ENCODE measurements at regions not wholly inside any gene's neighbourhood (a gene's known extent, or its start where the extent isn't known, plus 50 kb on each side); places are given as distances from the start of the nearest gene placed in this dataset.

DNA sequence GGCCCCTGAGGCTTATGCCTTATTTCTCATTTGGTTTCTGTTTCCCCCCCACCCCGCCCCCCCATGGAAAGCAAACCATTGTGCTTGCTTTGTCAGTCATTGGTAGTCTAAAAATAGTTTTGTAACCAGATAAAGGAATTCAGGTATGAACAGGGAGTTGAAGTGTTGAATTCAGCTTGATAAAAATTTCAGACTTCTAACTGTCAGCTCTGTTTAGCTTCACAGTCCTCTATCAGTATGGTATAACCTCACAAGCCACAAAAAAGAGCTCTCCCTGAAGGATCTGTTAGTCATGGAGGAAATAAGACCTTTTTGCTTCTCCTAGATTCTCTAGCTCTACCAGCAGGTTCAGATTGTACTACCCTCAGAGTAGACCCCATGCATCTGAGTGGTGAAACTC lies 378.1 kb downstream of the TMEM38B start:
- Histone ChIP-seq H3K27ac (no peak overlapping the region), H3K4me1 (no peaks in the 10 kb centered on the region), H3K4me3 (replicated peaks in 1 of 3) (no peak overlapping the region), H3K27me3 (no peaks in the 10 kb centered on the region), H3K36me3 (no peaks in the 10 kb centered on the region), H3K9me3 (no peaks in the 10 kb centered on the region)
- TF ChIP-seq, protein P1, sequence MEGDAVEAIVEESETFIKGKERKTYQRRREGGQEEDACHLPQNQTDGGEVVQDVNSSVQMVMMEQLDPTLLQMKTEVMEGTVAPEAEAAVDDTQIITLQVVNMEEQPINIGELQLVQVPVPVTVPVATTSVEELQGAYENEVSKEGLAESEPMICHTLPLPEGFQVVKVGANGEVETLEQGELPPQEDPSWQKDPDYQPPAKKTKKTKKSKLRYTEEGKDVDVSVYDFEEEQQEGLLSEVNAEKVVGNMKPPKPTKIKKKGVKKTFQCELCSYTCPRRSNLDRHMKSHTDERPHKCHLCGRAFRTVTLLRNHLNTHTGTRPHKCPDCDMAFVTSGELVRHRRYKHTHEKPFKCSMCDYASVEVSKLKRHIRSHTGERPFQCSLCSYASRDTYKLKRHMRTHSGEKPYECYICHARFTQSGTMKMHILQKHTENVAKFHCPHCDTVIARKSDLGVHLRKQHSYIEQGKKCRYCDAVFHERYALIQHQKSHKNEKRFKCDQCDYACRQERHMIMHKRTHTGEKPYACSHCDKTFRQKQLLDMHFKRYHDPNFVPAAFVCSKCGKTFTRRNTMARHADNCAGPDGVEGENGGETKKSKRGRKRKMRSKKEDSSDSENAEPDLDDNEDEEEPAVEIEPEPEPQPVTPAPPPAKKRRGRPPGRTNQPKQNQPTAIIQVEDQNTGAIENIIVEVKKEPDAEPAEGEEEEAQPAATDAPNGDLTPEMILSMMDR (IDR thresholded peaks at IDR 0.05), result no peak
- no peak for TF ChIP-seq POLR2A (IDR thresholded peaks at IDR 0.05)
- 74 to 79% methylated on average over 1 of the region's 1 CpG for WGBS, 2 donors
- DNase-seq, result no peak
- intact Hi-C loops (cut with DNase I), result no loop called here

DNA sequence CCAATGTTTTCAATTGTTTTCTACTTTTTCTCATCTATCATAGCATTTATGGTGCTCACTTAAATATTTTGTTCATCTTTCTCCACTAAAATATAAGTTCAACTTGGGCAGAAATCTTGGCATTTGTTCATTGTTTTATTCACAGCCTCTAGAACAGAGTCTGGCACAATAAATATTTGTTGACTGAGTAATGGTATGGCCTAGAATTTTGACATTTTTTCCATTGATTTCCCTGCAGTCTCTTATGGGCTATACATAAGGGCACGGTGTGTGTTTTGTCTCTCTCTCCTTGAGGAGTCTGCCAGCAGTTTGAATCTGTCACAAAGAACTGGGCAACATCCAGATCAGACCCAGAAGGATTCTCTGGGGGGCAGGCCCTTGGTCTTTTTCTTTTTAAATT lies 379.7 kb downstream of the TMEM38B start:
- Histone ChIP-seq H3K27ac (no peak overlapping the region), H3K9me3 (no peaks in the 10 kb centered on the region), H3K27me3 (no peaks in the 10 kb centered on the region), H3K4me3 (replicated peaks in 1 of 3) (no peak overlapping the region), H3K4me1 (no peaks in the 10 kb centered on the region), H3K36me3 (no peaks in the 10 kb centered on the region)
- 75 to 78% methylated on average over 1 of the region's 1 CpG for WGBS, 2 donors
- intact Hi-C loops (cut with DNase I), result no loop called here
- TF ChIP-seq, protein P1 (IDR thresholded peaks at IDR 0.05), result no peak
- no peak for TF ChIP-seq POLR2A (IDR thresholded peaks at IDR 0.05)
- no peak for DNase-seq

DNA sequence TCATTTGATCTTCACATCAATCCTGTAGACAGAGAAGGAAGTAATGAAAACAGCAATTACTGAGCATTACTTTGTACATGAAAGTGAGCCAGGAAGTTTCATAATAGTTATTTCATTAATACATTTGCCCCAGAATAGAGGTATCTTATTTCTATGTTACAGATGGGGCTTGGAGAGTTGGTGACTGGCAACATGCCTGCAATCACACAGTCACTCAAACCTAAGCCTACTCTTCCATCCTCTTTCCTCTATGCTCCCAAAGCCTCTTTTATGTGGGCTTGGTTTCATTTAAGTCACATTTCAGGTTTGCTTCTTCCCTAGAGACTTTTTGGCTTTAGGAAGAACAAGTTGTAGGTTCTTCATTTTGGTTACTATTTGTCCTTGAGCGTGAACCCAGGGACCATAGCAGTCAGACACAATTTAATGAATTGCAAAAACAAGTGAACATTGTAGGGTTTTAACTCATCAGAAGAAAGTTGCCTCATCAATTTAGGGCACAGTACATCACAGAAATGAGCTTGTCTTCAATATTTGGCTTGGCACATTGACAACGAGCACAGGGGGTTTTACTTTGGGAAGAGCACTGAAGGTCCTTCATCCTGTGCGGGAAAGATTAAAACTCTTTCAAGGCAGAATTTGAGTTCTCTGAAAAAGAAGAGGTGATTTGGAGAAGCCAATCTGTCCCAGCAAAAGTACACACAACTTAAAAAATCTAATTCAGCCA lies 381.1 kb downstream of the TMEM38B start:
- TF ChIP-seq, protein P1 (IDR thresholded peaks at IDR 0.05), result no peak
- no peak for TF ChIP-seq POLR2A (IDR thresholded peaks at IDR 0.05)
- 79 to 86% methylated on average over 3 of the region's 3 CpGs for WGBS, 2 donors
- Histone ChIP-seq H3K4me3 (replicated peaks in 1 of 3) (no peak overlapping the region), H3K27ac (no peak overlapping the region), H3K9me3 (no peaks in the 10 kb centered on the region), H3K4me1 (no peaks in the 10 kb centered on the region), H3K36me3 (no peaks in the 10 kb centered on the region), H3K27me3 (no peaks in the 10 kb centered on the region)
- DNase-seq, result no peak
- intact Hi-C loops (cut with DNase I), result no loop called here

DNA sequence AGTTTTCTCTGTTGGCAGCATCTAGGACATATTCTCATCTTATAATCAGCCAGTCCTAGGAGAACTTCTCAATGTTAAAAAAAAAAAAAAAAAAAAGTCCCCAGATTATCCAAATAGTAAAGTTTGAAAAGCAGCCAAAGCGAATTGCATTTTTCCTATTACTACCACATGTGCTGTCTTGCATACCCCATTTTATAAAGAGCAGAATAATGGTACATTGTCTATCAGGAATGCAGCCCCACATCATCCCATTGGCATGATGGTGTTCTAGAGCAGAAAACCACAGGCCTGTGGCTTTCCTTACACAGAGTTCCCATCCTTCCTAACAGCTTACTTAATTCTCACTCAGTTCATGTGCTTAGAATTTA lies 381.6 kb downstream of the TMEM38B start:
- no peak for DNase-seq
- Histone ChIP-seq H3K36me3 (no peaks in the 10 kb centered on the region), H3K4me3 (replicated peaks in 1 of 3) (no peak overlapping the region), H3K27me3 (no peaks in the 10 kb centered on the region), H3K9me3 (no peaks in the 10 kb centered on the region), H3K4me1 (no peaks in the 10 kb centered on the region), H3K27ac (no peak overlapping the region)
- 66 to 69% methylated on average over 1 of the region's 1 CpG for WGBS, 2 donors
- intact Hi-C loops (cut with DNase I), result no loop called here
- TF ChIP-seq, protein P1 (IDR thresholded peaks at IDR 0.05), result no peak
- TF ChIP-seq POLR2A (IDR thresholded peaks at IDR 0.05), result no peak

DNA sequence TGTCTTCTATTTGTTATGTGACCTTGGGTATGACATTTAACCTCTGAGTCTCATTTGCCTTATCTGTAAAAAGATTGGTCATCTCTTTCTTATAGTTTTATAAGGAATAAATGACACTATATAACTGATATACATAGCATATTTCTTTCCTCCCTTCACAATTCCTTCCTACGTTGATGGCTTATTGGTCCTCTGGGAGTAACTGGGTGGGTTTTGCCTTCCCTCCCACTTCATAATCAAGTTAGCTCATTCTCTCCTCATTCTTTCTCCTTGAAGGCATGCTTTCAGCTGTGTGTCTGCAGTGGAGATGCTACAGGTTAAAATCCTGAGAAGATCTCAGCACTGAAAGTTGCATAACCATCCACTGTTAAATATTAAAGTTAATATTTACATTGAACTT lies 382.4 kb downstream of the TMEM38B start:
- Histone ChIP-seq H3K4me3 (replicated peaks in 1 of 3) (no peak overlapping the region), H3K27me3 (no peaks in the 10 kb centered on the region), H3K9me3 (no peaks in the 10 kb centered on the region), H3K4me1 (no peaks in the 10 kb centered on the region), H3K36me3 (no peaks in the 10 kb centered on the region), H3K27ac (no peak overlapping the region)
- 35 to 36% methylated on average over 1 of the region's 1 CpG for WGBS, 2 donors
- TF ChIP-seq, protein P1 (IDR thresholded peaks at IDR 0.05), result no peak
- TF ChIP-seq POLR2A (IDR thresholded peaks at IDR 0.05), result no peak
- intact Hi-C loops (cut with DNase I), result no loop called here
- no peak for DNase-seq
